B cell (primary cell): ENCODE measurements at regions not wholly inside any gene's neighbourhood (a gene's known extent, or its start where the extent isn't known, plus 50 kb on each side); places are given as distances from the start of the nearest gene placed in this dataset.

Experiments used
- ATAC-seq: fragments of 200-7000 bp; cut with Tn5 transposase; one replicate; pipeline ENCODE4 v1.10.0; 2021; ENCODE audit warnings: low read depth, mild to moderate bottlenecking, moderate number of reproducible peaks, moderate library complexity
- CTCF ChIA-PET: fragments of 350-600 bp; sonication (Branson Sonifier 250); formaldehyde crosslinking; loops from one replicate; lab custom pipeline; 2021; ENCODE audit warnings: antibody characterized with exemption, inconsistent platforms; lab: Charles Lee
- POLR2A ChIA-PET: fragments of 350-600 bp; sonication (Branson Sonifier 250); formaldehyde crosslinking; loops from one replicate; lab custom pipeline; 2021; ENCODE audit warnings: antibody characterized with exemption; lab: Charles Lee
- DNase-seq: peaks from one replicate; pipeline ENCODE4 v3.0.0; 2013
- H2AFZ ChIP-seq: 2 replicates; pipeline ENCODE4 v1.6.1; 2012; ENCODE audit warnings: mild to moderate bottlenecking, low read depth, low read length; ENCODE audit not compliant: insufficient read depth, poor library complexity, severe bottlenecking
- H3K27ac ChIP-seq, 2 donors: 1 replicate in 1 of 2; 2 replicates in 1 of 2; pipeline ENCODE4 v1.5.1; 2012 to 2013; ENCODE audit warnings: low read length in 2 of 2, mild to moderate bottlenecking in 2 of 2, moderate library complexity in 1 of 2
- H3K27me3 ChIP-seq, 4 experiments: fragments of 200-600 bp in 1 of 4; sonication (generic) in 1 of 4; replicated peaks in 1 of 4; 1 replicate in 2 of 4; 2 replicates in 2 of 4; pipeline versions ENCODE4 v1.6.1 to v1.7.0; 2013 to 2016; ENCODE audit warnings: low read length in 3 of 4, mild to moderate bottlenecking in 2 of 4, mixed read lengths in 1 of 4, moderate library complexity in 1 of 4; ENCODE audit not compliant: insufficient read depth in 4 of 4, control insufficient read depth in 3 of 4; ENCODE audit errors: control extremely low read depth in 1 of 4
- H3K36me3 ChIP-seq, 2 experiments: replicated peaks in 1 of 2; 1 replicate in 1 of 2; 2 replicates in 1 of 2; pipeline versions ENCODE4 v1.6.1 to v1.7.1; 2013; ENCODE audit warnings: low read length in 1 of 2; ENCODE audit not compliant: insufficient read depth in 2 of 2, control insufficient read depth in 1 of 2; ENCODE audit errors: control extremely low read depth in 1 of 2, extremely low read depth in 1 of 2
- H3K4me1 ChIP-seq, 2 donors: fragments of 200-600 bp in 1 of 2; sonication (generic) in 1 of 2; 1 replicate in 1 of 2; 2 replicates in 1 of 2; pipeline versions ENCODE4 v1.5.1 to v1.6.1; 2013 to 2017; ENCODE audit warnings: low read length in 2 of 2; ENCODE audit not compliant: control insufficient read depth in 2 of 2, insufficient read depth in 2 of 2
- H3K4me2 ChIP-seq: replicated peaks from 2 replicates; pipeline ENCODE3; 2012; ENCODE audit warnings: mild to moderate bottlenecking, low read depth, low read length; ENCODE audit not compliant: poor library complexity, severe bottlenecking
- H3K4me3 ChIP-seq, 5 experiments: fragments of 200-600 bp in 1 of 5; sonication (generic) in 1 of 5; 1 replicate in 3 of 5; 2 replicates in 2 of 5; pipeline versions ENCODE4 v1.5.1 to v1.7.0; 2011 to 2016; ENCODE audit warnings: low read length in 4 of 5, mild to moderate bottlenecking in 4 of 5, low read depth in 2 of 5, control low read depth in 1 of 5, moderate library complexity in 1 of 5; ENCODE audit not compliant: insufficient read depth in 1 of 5; ENCODE audit errors: control extremely low read depth in 1 of 5, extremely low read depth in 1 of 5
- H3K79me2 ChIP-seq: fragments of 200-600 bp; sonication (generic); one replicate; pipeline ENCODE4 v1.6.0; 2016; ENCODE audit warnings: low read length; ENCODE audit not compliant: control insufficient read depth, insufficient read depth
- H3K9ac ChIP-seq: fragments of 200-600 bp; sonication (generic); 2 replicates; pipeline ENCODE4 v1.6.1; 2017; ENCODE audit warnings: mild to moderate bottlenecking, low read length, moderate library complexity
- H3K9me3 ChIP-seq, 3 donors: one replicate each; pipeline versions ENCODE4 v1.6.1 to v1.7.1; 2013; ENCODE audit warnings: low read length in 2 of 3; ENCODE audit not compliant: control insufficient read depth in 2 of 3, insufficient read depth in 1 of 3; ENCODE audit errors: control extremely low read depth in 1 of 3
- H4K20me1 ChIP-seq: 2 replicates; pipeline ENCODE4 v1.6.0; 2012; ENCODE audit warnings: mild to moderate bottlenecking, low read length; ENCODE audit not compliant: insufficient read depth, control insufficient read depth, poor library complexity, severe bottlenecking
- H3K27ac Mint-ChIP-seq: one replicate; pipeline ENCODE4 v1.8.0; 2021; ENCODE audit warnings: mixed read lengths
- H3K27me3 Mint-ChIP-seq: one replicate; pipeline ENCODE4 v1.8.0; 2021; ENCODE audit warnings: mixed read lengths
- H3K4me1 Mint-ChIP-seq: one replicate; pipeline ENCODE4 v1.8.0; 2021; ENCODE audit warnings: mixed read lengths
- H3K4me3 Mint-ChIP-seq: one replicate; pipeline ENCODE4 v1.8.0; 2021; ENCODE audit warnings: mixed read lengths
- H3K9me3 Mint-ChIP-seq: one replicate; pipeline ENCODE4 v1.8.0; 2022; ENCODE audit warnings: mixed read lengths; ENCODE audit not compliant: insufficient read depth
- EZH2 ChIP-seq: IDR thresholded peaks from 2 replicates; pipeline ENCODE4 v1.6.1; 2012; ENCODE audit warnings: borderline replicate concordance, low read depth, mild to moderate bottlenecking, moderate library complexity, low read length; ENCODE audit not compliant: insufficient read depth, poor library complexity, severe bottlenecking
- WGBS: methylation state at CpG from one replicate; pipeline ENCODE4 v1.1.5; 2013; ENCODE audit warnings: missing lambda C conversion rate; ENCODE audit not compliant: insufficient coverage; 5-methylcytosine and 5-hydroxymethylcytosine counted together
- intact Hi-C: fragments of 100-400 bp; cut with micrococcal nuclease; formaldehyde crosslinking; loops from one replicate; pipeline ENCODE4 v1.10.0; 2022
- TF ChIP-seq, protein P1 (sequence below): fragments of 200-600 bp; IDR thresholded peaks from one replicate; pipeline ENCODE4 v1.8.0; 2022; ENCODE audit warnings: antibody characterized with exemption, mild to moderate bottlenecking

DNA sequence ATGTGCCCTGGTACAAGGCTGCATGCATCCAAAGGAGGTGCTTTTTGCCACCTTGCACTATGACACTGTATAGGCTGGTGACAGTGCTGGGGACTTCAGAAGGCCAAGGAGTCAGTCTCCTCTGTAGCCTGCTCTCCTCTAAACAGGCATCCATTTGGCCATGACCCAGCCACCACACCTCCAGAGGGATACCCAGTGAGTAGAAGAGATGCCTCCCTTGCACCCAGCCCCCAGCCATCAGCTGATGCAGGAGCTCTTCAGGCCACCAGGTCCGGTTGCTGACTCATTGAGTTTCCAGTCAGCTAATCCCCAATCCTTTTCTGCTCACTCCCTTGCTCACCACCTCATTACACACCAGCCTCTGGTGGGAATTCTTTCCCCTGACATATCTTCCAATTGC lies 99.8 kb downstream of the PJA1 start:
- no peaks in the 10 kb centered on the region for H4K20me1 ChIP-seq
- H3K9ac ChIP-seq = no peak overlapping the region
- TF ChIP-seq, protein P1, sequence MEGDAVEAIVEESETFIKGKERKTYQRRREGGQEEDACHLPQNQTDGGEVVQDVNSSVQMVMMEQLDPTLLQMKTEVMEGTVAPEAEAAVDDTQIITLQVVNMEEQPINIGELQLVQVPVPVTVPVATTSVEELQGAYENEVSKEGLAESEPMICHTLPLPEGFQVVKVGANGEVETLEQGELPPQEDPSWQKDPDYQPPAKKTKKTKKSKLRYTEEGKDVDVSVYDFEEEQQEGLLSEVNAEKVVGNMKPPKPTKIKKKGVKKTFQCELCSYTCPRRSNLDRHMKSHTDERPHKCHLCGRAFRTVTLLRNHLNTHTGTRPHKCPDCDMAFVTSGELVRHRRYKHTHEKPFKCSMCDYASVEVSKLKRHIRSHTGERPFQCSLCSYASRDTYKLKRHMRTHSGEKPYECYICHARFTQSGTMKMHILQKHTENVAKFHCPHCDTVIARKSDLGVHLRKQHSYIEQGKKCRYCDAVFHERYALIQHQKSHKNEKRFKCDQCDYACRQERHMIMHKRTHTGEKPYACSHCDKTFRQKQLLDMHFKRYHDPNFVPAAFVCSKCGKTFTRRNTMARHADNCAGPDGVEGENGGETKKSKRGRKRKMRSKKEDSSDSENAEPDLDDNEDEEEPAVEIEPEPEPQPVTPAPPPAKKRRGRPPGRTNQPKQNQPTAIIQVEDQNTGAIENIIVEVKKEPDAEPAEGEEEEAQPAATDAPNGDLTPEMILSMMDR = no peak
- no peak for TF ChIP-seq EZH2
- no peak overlapping the region for H3K4me2 ChIP-seq
- Mint-ChIP-seq H3K4me1 (no peaks in the 10 kb centered on the region), H3K4me3 (no peak overlapping the region), H3K27me3 (no peaks in the 10 kb centered on the region), H3K27ac (no peak overlapping the region), H3K9me3 (no peaks in the 10 kb centered on the region)
- ChIA-PET POLR2A (no interaction called here), CTCF (no interaction called here)
- H2AFZ ChIP-seq = no peak overlapping the region
- H3K36me3 ChIP-seq = no peaks in the 10 kb centered on the region
- WGBS = no CpG with 5 or more reads among the region's 1 CpG
- intact Hi-C loops = no loop called here
- no peaks in the 10 kb centered on the region for H3K27me3 ChIP-seq
- H3K4me1 ChIP-seq = no peaks in the 10 kb centered on the region
- DNase-seq (no peak), ATAC-seq (no peak)
- no peaks in the 10 kb centered on the region for H3K79me2 ChIP-seq
- H3K27ac ChIP-seq = no peak overlapping the region
- H3K9me3 ChIP-seq = peaks cover 0 to 5% (median 0%) of the 10 kb centered on the region in 3 donors
- H3K4me3 ChIP-seq = no peak overlapping the region

DNA sequence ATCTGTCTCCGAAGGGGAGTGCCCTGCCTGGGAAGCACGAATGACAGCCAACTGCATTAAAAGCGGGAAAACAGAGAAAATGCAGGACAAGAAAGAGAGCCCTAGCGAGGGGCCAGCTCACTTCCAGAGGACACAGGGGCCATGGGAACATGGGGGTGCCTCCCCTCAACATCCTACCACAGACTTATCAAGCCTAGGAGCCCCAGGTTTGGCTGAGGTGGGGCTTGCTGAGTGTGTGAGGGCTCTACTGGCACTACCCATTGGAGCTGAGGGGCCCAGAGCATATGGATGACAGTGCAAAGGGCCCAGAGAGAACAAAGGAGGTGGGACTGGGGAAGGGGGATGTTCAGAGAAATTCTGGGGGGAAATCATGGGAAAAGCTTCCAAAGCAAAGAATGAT lies 101.8 kb downstream of the PJA1 start:
- ChIA-PET CTCF (no interaction called here), POLR2A (no interaction called here)
- WGBS = 80% methylated on average over 1 of the region's 4 CpGs
- H3K4me2 ChIP-seq = no peak overlapping the region
- no peak overlapping the region for H3K27ac Mint-ChIP-seq
- H3K9ac ChIP-seq = no peak overlapping the region
- H3K79me2 ChIP-seq = no peaks in the 10 kb centered on the region
- ATAC-seq (no peak), DNase-seq (no peak)
- H4K20me1 ChIP-seq = no peaks in the 10 kb centered on the region
- TF ChIP-seq, protein P1 = no peak
- TF ChIP-seq EZH2 = no peak
- no peak overlapping the region for H2AFZ ChIP-seq
- no peaks in the 10 kb centered on the region for H3K9me3 Mint-ChIP-seq
- no peak overlapping the region for H3K4me3 Mint-ChIP-seq
- intact Hi-C loops = no loop called here
- no peaks in the 10 kb centered on the region for H3K36me3 ChIP-seq
- H3K9me3 ChIP-seq = peaks cover 0 to 5% (median 0%) of the 10 kb centered on the region in 3 donors
- H3K27ac ChIP-seq = no peak overlapping the region
- H3K27me3 Mint-ChIP-seq = no peaks in the 10 kb centered on the region
- H3K4me3 ChIP-seq = no peak overlapping the region
- H3K27me3 ChIP-seq = no peaks in the 10 kb centered on the region
- no peaks in the 10 kb centered on the region for H3K4me1 Mint-ChIP-seq
- no peaks in the 10 kb centered on the region for H3K4me1 ChIP-seq
